Activated naive CD4-positive, alpha-beta T cell treated with anti-CD3 and anti-CD28 coated beads, Interleukin-2, amount 50 U/mL, for 72 hours (primary cell): ENCODE measurements at regions not wholly inside any gene's neighbourhood (a gene's known extent, or its start where the extent isn't known, plus 50 kb on each side); places are given as distances from the start of the nearest gene placed in this dataset.

Experiments used
- ATAC-seq, 2 donors: fragments of 150-1000 bp; cut with Tn5 transposase; 2 replicates each; pipeline ENCODE4 v1.10.0; 2021; ENCODE audit warnings: mild to moderate bottlenecking in 2 of 2, moderate library complexity in 2 of 2
- DNase-seq, 2 donors: peaks; one replicate each; pipeline ENCODE4 v3.0.0; 2021 to 2022; ENCODE audit warnings: low spot score in 2 of 2
- H3K27ac Mint-ChIP-seq, 2 donors: one replicate each; pipeline ENCODE4 v1.8.0; 2022; ENCODE audit warnings: mild to moderate bottlenecking in 2 of 2, mixed read lengths in 2 of 2
- H3K36me3 Mint-ChIP-seq, 2 donors: one replicate each; pipeline ENCODE4 v1.8.0; 2022; ENCODE audit warnings: mixed read lengths in 2 of 2
- H3K9me3 Mint-ChIP-seq, 2 donors: one replicate each; pipeline ENCODE4 v1.8.0; 2022; ENCODE audit warnings: mixed read lengths in 2 of 2

DNA sequence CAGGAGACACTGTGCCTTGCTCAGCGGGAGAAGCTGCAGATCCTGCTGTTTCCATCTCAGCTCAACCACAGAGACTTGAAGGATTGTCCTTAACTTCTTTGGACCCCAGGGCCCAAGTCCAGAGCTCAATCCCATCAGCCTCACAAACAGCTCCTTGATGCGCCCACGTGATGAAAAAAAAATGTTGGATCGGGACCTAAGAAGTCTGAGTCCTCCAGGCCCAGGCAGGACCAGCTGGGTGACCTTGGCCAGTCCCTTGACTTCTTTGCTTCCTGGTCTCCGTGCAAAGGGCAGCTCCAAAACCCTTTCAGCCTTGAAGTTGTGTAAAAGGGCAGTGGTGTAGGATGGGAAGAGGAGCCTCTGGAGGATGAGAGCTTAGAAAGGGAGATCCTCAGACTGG, 175.5 kb downstream of the ZFP36L2 start:
- peak overlapping the region; percentile 5 to 13 for H3K27ac Mint-ChIP-seq
- no peak for ATAC-seq
- DNase-seq: no peak
- no peaks in the 10 kb centered on the region for H3K36me3 Mint-ChIP-seq
- no peaks in the 10 kb centered on the region for H3K9me3 Mint-ChIP-seq

DNA sequence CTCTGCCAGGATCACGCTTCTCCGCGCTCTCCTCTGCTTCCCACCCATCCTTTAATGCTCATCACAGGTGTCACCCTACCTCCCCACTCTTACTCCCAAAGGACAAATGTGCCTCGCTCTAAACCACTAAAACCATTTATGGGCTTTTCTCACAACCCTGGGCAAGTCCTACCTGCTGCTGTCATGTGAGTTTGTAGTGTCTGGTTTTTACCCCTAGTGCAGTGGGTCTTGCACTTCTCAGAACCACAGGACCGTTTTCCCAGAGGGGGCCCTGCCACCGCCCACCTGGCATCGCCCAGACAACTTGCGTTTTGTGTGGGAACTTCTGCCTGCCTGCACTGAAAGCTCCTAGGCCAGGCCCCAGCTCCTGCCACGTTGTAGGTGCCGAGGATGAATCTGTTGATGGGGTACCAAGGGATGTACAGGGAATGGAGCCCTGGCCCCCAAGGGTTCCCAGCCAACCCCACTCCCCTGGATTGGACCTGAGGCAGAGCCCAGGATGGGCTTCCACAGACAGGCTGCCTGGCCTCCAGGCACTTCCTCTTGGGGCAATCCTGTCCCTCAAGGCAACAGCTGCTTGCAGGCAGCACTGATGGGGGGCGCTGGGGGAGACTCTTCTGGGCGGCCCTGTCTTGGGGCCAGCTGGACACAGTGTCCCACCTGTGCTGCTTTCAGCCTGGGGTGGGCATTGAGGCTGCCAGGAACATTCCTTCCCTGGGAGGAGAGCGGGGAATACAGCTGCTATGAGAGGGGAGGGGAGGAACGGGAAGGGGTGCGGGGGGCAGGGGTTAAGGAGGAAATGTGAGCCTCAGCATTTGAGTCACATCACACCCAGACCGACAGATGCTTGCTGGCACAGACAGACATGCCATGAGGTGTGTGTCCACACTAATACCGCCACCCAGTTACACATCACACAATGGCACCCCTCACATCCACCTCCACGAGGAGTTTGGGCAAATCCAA, 176.3 kb downstream of the ZFP36L2 start:
- Mint-ChIP-seq H3K36me3 (no peaks in the 10 kb centered on the region), H3K9me3 (no peaks in the 10 kb centered on the region), H3K27ac (peak overlapping the region in 1 of 2 donors; percentile 6)
- DNase-seq: no peak
- ATAC-seq: peak in 1 of 2 donors; percentile 28

- ATAC-seq (peak; percentile 32 to 55), DNase-seq (no peak)
- Mint-ChIP-seq H3K9me3 (no peaks in the 10 kb centered on the region), H3K27ac (no peak overlapping the region), H3K36me3 (no peaks in the 10 kb centered on the region)
Measured at GRCh38 chr2:43047187-43047780, 179.1 kb downstream of the ZFP36L2 start.

DNA sequence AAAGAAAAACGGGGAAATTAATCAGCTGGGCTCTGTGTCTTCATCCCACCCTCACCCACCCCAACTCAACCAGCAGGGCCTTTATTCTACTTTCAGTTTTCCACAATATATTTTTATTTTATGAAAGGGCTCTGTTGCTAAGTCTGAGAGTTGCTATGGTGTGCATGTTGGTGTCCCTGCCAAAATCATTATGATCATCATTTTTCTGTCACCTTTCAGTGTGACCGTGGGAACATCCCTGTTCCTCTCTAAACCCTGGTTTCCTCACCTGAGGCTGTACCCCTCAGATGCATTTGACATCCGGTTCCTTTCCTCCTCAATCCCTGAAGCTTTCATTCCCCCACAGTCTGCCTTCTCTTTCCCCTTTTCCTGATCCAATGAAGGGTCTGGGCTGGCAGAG, 180.5 kb downstream of the ZFP36L2 start:
- Mint-ChIP-seq H3K27ac (no peak overlapping the region), H3K36me3 (no peaks in the 10 kb centered on the region), H3K9me3 (no peaks in the 10 kb centered on the region)
- ATAC-seq (no peak), DNase-seq (no peak)

GRCh38 chr2:43044093-43044681, 182.2 kb downstream of the ZFP36L2 start:
- no peaks in the 10 kb centered on the region for H3K36me3 Mint-ChIP-seq
- no peaks in the 10 kb centered on the region for H3K9me3 Mint-ChIP-seq
- DNase-seq: no peak
- ATAC-seq: no peak
- no peak overlapping the region for H3K27ac Mint-ChIP-seq

GRCh38 chr2:43043553-43043870, 182.9 kb downstream of the ZFP36L2 start:
- Mint-ChIP-seq H3K36me3 (no peaks in the 10 kb centered on the region), H3K9me3 (no peaks in the 10 kb centered on the region), H3K27ac (no peak overlapping the region)
- ATAC-seq: no peak
- no peak for DNase-seq

GRCh38 chr2:43041661-43042360, 184.6 kb downstream of the ZFP36L2 start:
- Mint-ChIP-seq H3K27ac (no peak overlapping the region), H3K9me3 (no peaks in the 10 kb centered on the region), H3K36me3 (no peaks in the 10 kb centered on the region)
- DNase-seq (no peak), ATAC-seq (no peak)

GRCh38 chr2:43041173-43041591, 185.2 kb downstream of the ZFP36L2 start:
- no peak for DNase-seq
- no peaks in the 10 kb centered on the region for H3K9me3 Mint-ChIP-seq
- no peaks in the 10 kb centered on the region for H3K36me3 Mint-ChIP-seq
- H3K27ac Mint-ChIP-seq: no peak overlapping the region
- ATAC-seq: no peak

GRCh38 chr2:43040084-43040854, 186.1 kb downstream of the ZFP36L2 start:
- DNase-seq: no peak
- H3K27ac Mint-ChIP-seq: no peak overlapping the region
- no peaks in the 10 kb centered on the region for H3K9me3 Mint-ChIP-seq
- no peaks in the 10 kb centered on the region for H3K36me3 Mint-ChIP-seq
- ATAC-seq: peak in 1 of 2 donors; percentile 18

DNA sequence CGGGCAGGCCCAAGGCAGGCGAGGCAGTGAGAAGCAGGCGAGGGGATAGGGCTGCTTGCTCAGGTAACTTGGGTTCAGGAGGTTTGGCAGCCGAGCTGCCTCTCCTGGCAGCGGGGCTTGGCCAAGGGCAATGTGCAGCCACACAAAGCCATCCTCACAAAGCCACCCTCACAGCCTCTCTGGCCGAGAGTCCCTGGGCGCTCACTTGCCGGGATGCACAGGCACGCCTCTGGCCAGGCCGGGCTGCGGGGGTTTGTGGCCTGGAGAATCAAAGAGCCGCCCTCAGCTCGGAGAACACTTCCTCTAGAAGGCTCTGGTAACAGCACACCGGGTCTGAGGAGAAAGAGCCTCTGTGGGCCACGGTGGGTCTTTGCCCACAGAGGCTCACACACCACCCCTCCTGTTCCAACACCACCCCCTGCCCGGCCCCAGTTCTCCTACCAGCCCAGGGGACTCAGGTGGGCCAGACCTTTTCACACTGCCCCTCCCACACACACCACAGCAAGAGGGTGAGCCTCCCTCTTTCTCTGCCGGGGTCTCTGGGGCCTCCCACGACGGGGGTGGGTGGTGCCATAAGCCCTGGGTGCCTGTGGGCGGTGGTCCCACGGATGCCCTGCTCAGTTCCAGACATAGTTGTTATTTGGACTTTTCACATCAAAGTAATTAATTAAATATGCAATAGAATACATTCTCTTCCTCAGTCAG, 186.9 kb downstream of the ZFP36L2 start:
- ATAC-seq: no peak
- no peaks in the 10 kb centered on the region for H3K9me3 Mint-ChIP-seq
- no peaks in the 10 kb centered on the region for H3K36me3 Mint-ChIP-seq
- DNase-seq: no peak
- no peak overlapping the region for H3K27ac Mint-ChIP-seq

GRCh38 chr2:43038696-43039094, 187.7 kb downstream of the ZFP36L2 start:
- ATAC-seq (no peak), DNase-seq (no peak)

GRCh38 chr2:43038034-43038695, 188.2 kb downstream of the ZFP36L2 start:
- DNase-seq: no peak
- no peaks in the 10 kb centered on the region for H3K36me3 Mint-ChIP-seq

More at GRCh38 chr2:43038696-43039094, 187.7 kb downstream of the ZFP36L2 start:
- H3K27ac Mint-ChIP-seq: no peak overlapping the region
- H3K36me3 Mint-ChIP-seq: no peaks in the 10 kb centered on the region
- H3K9me3 Mint-ChIP-seq: no peaks in the 10 kb centered on the region

GRCh38 chr2:43035922-43036321, 190.5 kb downstream of the ZFP36L2 start:
- Mint-ChIP-seq H3K9me3 (no peaks in the 10 kb centered on the region), H3K36me3 (no peaks in the 10 kb centered on the region), H3K27ac (no peak overlapping the region)
- DNase-seq (no peak), ATAC-seq (no peak)

More at GRCh38 chr2:43038034-43038695, 188.2 kb downstream of the ZFP36L2 start:
- H3K27ac Mint-ChIP-seq: peak overlapping the region in 1 of 2 donors; percentile 57
- H3K9me3 Mint-ChIP-seq: no peaks in the 10 kb centered on the region
- ATAC-seq: no peak

GRCh38 chr2:43034921-43035320, 191.5 kb downstream of the ZFP36L2 start:
- ATAC-seq (no peak), DNase-seq (no peak)
- no peaks in the 10 kb centered on the region for H3K9me3 Mint-ChIP-seq
- no peaks in the 10 kb centered on the region for H3K36me3 Mint-ChIP-seq
- H3K27ac Mint-ChIP-seq: no peak overlapping the region

DNA sequence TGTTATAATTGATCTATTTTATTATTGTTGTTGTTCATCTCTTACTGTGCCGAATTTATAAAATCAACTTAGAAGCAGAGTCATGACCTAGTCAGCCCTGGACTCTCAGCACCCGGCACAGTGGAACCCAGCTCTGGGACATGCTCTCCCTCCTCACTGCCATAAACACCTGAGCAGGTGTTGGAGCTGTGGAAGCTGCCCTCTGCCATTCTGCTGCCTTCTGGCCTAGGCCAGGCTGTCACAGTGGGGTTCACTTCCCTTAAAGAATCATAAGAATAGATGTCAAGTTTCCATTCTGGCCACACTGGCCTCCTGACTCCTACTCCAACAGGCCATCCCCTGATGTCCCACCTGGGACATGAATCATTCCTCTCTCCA, 192.2 kb downstream of the ZFP36L2 start:
- ATAC-seq: no peak

More for the DNA sequence above, 192.2 kb downstream of the ZFP36L2 start:
- Mint-ChIP-seq H3K27ac (no peak overlapping the region), H3K36me3 (no peaks in the 10 kb centered on the region), H3K9me3 (no peaks in the 10 kb centered on the region)
- DNase-seq: no peak
